Panc1 (cell line): ENCODE measurements at regions not wholly inside any gene's neighbourhood (a gene's known extent, or its start where the extent isn't known, plus 50 kb on each side); places are given as distances from the start of the nearest gene placed in this dataset.

Experiments
- ATAC-seq: fragments of 200-7000 bp; cut with Tn5 transposase; 2 replicates; pipeline ENCODE4 v1.9.1; 2020; ENCODE audit warnings: mild to moderate bottlenecking, moderate library complexity
- BruUV-seq: library from RNA; stranded (reverse); fragments of 400-500 nt; replicated peaks from 2 replicates; lab custom pipeline; 2021; lab: Mats Ljungman, UMichigan
- CTCF ChIA-PET: fragments of 300-600 bp; sonication (Branson Sonifier 250); formaldehyde crosslinking; loops from one replicate; lab custom pipeline; 2022; ENCODE audit warnings: antibody characterized with exemption; lab: Charles Lee
- POLR2A ChIA-PET: fragments of 300-600 bp; sonication (Branson Sonifier 250); formaldehyde crosslinking; loops from one replicate; lab custom pipeline; 2022; ENCODE audit warnings: antibody characterized with exemption; lab: Charles Lee
- DNase-seq: peaks from one replicate; pipeline ENCODE4 v3.0.0-alpha.2; 2010; ENCODE audit warnings: low read depth, low spot score
- H3K27ac ChIP-seq: 2 replicates; pipeline ENCODE4 v1.5.1; 2011; ENCODE audit warnings: mild to moderate bottlenecking, low read length, inconsistent platforms
- H3K27me3 ChIP-seq: fragments of 200-500 bp; sonication (Bioruptor generic); 2 replicates; pipeline ENCODE4 v1.6.0; 2014; ENCODE audit warnings: low read length, inconsistent platforms; ENCODE audit not compliant: control insufficient read depth, insufficient read depth
- H3K36me3 ChIP-seq: fragments of 200-500 bp; sonication (Bioruptor generic); 2 replicates; pipeline ENCODE4 v1.5.1; 2014; ENCODE audit warnings: inconsistent platforms, mild to moderate bottlenecking, low read length, moderate library complexity; ENCODE audit not compliant: control insufficient read depth, insufficient read depth
- H3K4me1 ChIP-seq: 2 replicates; pipeline ENCODE4 v1.5.1; 2011; ENCODE audit warnings: inconsistent platforms, mild to moderate bottlenecking, low read length, moderate library complexity; ENCODE audit not compliant: control insufficient read depth, insufficient read depth
- H3K4me3 ChIP-seq, 2 experiments: 2 replicates each; pipeline ENCODE4 v1.5.1; 2011 to 2012; ENCODE audit warnings: low read depth in 2 of 2, low read length in 2 of 2, mild to moderate bottlenecking in 2 of 2, inconsistent platforms in 1 of 2, moderate library complexity in 1 of 2
- H3K9me3 ChIP-seq: fragments of 200-500 bp; sonication (Bioruptor generic); 2 replicates; pipeline ENCODE4 v1.5.1; 2014; ENCODE audit warnings: low read depth, mild to moderate bottlenecking, inconsistent platforms, low read length, moderate library complexity; ENCODE audit not compliant: control insufficient read depth, insufficient read depth
- POLR2AphosphoS5 ChIP-seq: IDR thresholded peaks from 2 replicates; pipeline ENCODE4 v1.6.1; 2012; ENCODE audit warnings: mild to moderate bottlenecking, low read depth, low read length, moderate library complexity
- REST ChIP-seq, 2 experiments: IDR thresholded peaks; 2 replicates each; pipeline ENCODE4 v1.6.1; 2011 to 2012; ENCODE audit warnings: low read depth in 2 of 2, control low read depth in 1 of 2, low read length in 1 of 2, mild to moderate bottlenecking in 1 of 2, moderate library complexity in 1 of 2; ENCODE audit not compliant: insufficient read depth in 1 of 2
- SIN3A ChIP-seq: IDR thresholded peaks from 2 replicates; pipeline ENCODE4 v1.6.1; 2012; ENCODE audit warnings: low read depth, mild to moderate bottlenecking, low read length, moderate library complexity, borderline replicate concordance; ENCODE audit not compliant: insufficient read depth
- TCF7L2 ChIP-seq: IDR thresholded peaks from 2 replicates; pipeline ENCODE4 v1.6.1; 2011; ENCODE audit warnings: mild to moderate bottlenecking, low read depth, low read length, inconsistent platforms
- in situ Hi-C: cut with HindIII; loops from 2 replicates; pipeline ENCODE4 v1.10.0; 2016; ENCODE audit warnings: low sequenced_read_pairs, low pct_unique_long_range_greater_than_20kb
- intact Hi-C: fragments of 100-400 bp; cut with micrococcal nuclease; formaldehyde crosslinking; loops from one replicate; pipeline ENCODE4 v1.10.0; 2022; ENCODE audit not compliant: unreplicated experiment
- TF ChIP-seq, protein P1 (sequence below): fragments of 450-650 bp; IDR thresholded peaks from 2 replicates; pipeline ENCODE4 v1.5.1; 2017; ENCODE audit warnings: mild to moderate bottlenecking

- Histone ChIP-seq H3K27me3 (peaks cover 51% of the 10 kb centered on the region), H3K27ac (no peak overlapping the region), H3K36me3 (no peaks in the 10 kb centered on the region), H3K4me3 (no peak overlapping the region), H3K4me1 (no peaks in the 10 kb centered on the region), H3K9me3 (no peaks in the 10 kb centered on the region)
- intact Hi-C loops (no loop called here), in situ Hi-C loops (no loop called here)
- ChIA-PET POLR2A (no interaction called here), CTCF (no interaction called here)
- no peak for TF ChIP-seq POLR2AphosphoS5
- TF ChIP-seq, protein P1, sequence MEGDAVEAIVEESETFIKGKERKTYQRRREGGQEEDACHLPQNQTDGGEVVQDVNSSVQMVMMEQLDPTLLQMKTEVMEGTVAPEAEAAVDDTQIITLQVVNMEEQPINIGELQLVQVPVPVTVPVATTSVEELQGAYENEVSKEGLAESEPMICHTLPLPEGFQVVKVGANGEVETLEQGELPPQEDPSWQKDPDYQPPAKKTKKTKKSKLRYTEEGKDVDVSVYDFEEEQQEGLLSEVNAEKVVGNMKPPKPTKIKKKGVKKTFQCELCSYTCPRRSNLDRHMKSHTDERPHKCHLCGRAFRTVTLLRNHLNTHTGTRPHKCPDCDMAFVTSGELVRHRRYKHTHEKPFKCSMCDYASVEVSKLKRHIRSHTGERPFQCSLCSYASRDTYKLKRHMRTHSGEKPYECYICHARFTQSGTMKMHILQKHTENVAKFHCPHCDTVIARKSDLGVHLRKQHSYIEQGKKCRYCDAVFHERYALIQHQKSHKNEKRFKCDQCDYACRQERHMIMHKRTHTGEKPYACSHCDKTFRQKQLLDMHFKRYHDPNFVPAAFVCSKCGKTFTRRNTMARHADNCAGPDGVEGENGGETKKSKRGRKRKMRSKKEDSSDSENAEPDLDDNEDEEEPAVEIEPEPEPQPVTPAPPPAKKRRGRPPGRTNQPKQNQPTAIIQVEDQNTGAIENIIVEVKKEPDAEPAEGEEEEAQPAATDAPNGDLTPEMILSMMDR: no peak
- no peak for TF ChIP-seq REST (IDR thresholded peaks at IDR 0.05; ENCODE audit: insufficient read depth in 1 of 2, low read depth in 2 of 2, low read length in 1 of 2)
- TF ChIP-seq SIN3A: no peak
- TF ChIP-seq TCF7L2: no peak
- BruUV-seq: no TSS peak
- DNase-seq (no peak), ATAC-seq (no peak)
Measured at GRCh38 chr5:2029206-2029605, 146.5 kb upstream of the IRX4 start.

- CTCF ChIA-PET: no interaction called here
- ATAC-seq: no peak
- intact Hi-C loops: no loop called here
Measured at GRCh38 chr5:2027790-2028189, 145.1 kb upstream of the IRX4 start.

More at GRCh38 chr5:2027790-2028189, 145.1 kb upstream of the IRX4 start:
- no TSS peak for BruUV-seq
- Histone ChIP-seq H3K36me3 (no peaks in the 10 kb centered on the region), H3K4me1 (no peaks in the 10 kb centered on the region), H3K4me3 (no peak overlapping the region), H3K27me3 (peaks cover 44% of the 10 kb centered on the region), H3K9me3 (no peaks in the 10 kb centered on the region), H3K27ac (no peak overlapping the region)
- in situ Hi-C loops: no loop called here
- POLR2A ChIA-PET: no interaction called here
- no peak for TF ChIP-seq TCF7L2
- TF ChIP-seq, protein P1: no peak
- TF ChIP-seq REST (IDR thresholded peaks at IDR 0.05; ENCODE audit: insufficient read depth in 1 of 2, low read depth in 2 of 2, low read length in 1 of 2): no peak
- no peak for TF ChIP-seq POLR2AphosphoS5
- no peak for TF ChIP-seq SIN3A
- DNase-seq: no peak
